HuH-7 (cell line): ENCODE measurements at regions not wholly inside any gene's neighbourhood (a gene's known extent, or its start where the extent isn't known, plus 50 kb on each side); places are given as distances from the start of the nearest gene placed in this dataset.

ENCODE experiments used
- DNase-seq: peaks from one replicate; pipeline ENCODE4 v3.0.0; 2011; ENCODE audit warnings: low spot score

DNA sequence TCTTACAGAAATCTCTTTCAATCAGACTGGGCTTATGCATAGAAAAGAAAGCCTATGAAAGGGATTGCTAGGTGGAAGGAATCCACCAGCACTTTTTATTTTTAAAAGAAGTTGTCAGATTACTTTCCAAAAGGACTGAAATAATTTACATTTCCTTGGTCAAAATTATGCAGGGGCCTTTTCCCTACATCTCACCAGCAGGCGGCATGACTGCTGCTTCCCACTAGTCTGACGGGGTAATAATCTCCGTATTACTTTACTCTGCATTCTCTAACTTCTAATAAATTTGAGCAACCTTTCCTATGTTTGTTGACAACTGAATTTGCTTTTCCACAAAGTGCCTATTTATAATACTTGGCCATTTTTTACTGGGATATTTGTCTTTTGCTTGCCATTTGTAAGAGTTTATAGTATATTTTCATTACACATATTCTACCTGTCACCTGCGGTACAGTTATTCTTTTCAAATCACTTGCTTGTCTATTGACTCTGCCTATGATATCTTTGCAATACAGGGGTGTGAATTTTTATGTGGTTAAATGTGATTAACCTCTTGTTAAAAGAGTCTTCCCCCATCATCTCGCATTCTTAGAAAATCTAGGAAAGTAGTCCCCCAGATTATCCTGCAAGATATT, 51.9 kb upstream of the USP47 start:
- peak; percentile 29 for DNase-seq

DNA sequence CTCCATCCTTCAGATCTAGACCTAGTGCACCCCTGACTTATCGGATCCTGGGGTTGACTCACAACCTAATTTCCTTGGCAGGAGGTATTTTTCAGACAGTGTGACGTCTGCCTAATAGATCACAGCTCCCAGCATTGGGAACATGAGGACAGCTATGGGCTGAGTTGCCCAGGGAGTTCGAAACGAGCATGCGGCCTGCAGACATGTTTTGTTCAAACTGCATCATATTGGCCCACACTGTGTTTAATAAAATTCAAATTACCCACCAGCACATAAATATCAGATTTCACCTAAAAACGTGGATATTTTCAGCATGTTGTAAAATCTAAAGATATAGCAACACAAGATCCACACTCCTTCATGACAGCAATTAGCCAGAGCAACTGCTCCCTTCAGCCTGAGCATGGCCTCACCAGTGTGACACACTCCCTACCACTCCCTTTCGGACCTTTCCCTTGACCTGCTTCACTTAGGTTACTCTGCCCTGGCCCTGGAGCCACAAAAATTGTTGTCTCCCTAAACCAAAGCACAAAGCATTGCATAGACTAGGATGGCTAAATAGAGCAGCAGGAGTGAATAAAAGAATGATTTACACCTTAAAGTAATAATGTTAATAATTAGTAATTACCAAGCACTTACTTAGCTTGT, 53.6 kb upstream of the USP47 start:
- no peak for DNase-seq

DNA sequence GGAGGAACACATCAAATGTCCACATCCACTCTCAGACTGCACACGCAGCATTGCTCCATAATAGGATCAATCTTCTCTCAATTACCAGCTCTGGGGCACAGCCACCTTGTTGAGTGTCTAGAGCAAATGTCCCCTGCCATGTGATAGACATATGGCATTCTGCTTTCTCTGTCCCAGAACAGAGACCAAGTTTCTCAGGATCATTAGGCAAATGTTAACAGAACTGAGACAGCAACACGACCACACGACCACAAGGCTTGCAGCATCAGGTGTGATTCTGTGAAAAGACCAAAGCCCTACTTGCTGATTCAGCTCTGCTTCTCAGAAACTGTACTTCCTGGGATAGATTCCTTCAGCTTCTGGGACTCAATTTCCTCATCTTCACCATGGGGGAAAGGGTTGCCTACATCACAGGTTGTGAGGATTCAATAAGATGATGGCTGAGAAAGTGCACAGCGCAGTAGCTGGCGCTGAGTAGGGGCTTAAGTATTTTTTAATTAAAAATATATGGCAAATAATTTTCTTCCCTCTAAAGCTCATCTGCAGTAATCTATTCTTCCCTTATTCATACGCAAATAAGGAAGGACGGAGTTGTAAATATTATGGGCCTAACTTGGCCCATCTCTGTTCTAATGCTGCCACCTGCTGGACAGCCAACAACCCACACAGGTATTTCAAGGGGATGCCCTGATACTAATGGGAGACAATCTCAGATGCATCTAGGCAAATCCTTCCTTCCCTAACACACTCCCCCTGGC, 54.3 kb upstream of the USP47 start:
- DNase-seq, result peak; percentile 49

DNA sequence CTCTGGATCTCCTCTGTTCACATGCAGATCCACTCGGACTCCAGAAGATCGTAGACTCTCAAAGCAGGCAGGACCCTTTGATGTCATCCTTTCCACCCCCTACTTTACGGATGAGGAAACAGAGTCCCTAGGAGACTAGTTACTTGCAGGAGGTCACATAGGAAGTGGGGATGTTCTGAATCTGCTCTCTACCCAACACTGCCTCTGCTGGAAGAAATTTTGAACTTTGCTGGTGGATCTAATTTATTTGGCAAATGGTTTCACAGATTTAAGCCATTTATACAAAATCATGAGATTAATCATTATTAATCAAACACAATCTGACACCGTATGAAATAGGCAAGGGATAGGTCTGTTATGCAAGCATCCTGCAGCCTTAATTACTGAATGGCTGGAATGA, 55.0 kb upstream of the USP47 start:
- no peak for DNase-seq

DNA sequence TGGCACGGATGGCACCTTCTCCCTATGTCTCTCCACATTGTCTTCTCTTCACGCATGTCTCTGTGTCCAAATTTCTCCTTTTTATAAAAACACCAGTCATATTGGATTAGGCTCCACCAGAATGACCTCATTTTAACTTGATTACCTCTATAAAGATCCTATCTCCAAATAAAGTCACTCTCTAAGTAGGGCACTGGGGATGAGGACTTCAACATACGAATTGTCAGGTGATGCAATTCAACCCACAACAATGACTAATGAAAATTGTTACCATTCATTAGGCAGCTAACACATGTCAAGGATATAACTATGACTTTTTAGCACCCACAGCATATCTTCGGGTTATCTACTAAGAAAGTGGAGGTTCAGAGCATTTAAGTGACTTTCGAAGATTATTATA, 55.5 kb upstream of the USP47 start:
- DNase-seq, result no peak

DNA sequence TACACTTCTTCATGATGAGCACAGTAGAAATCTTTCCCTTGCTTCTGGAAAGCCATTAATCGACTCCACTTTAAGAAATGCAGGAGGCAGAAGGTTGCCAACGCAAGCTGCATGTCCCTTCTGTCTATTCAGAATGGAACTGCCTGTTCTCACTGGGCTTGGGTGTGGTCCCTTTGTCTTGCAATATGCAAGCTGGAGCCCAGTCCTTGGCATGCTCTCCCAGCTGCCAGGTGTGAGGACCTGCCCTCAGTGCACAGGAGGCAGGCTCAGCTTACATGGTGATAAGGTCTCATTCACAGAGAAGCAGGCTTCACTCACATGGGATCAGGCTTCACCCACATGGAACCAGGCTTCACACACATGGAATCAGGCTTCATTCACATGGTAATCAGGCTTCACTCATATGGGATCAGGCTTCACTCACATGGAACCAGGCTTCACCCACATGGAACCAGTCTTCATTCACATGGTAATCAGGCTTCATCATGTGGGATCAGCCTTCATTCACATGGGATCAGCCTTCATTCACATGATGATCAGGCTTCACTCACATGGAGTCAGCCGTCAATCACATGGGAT, 59.2 kb upstream of the USP47 start:
- DNase-seq, result no peak

DNA sequence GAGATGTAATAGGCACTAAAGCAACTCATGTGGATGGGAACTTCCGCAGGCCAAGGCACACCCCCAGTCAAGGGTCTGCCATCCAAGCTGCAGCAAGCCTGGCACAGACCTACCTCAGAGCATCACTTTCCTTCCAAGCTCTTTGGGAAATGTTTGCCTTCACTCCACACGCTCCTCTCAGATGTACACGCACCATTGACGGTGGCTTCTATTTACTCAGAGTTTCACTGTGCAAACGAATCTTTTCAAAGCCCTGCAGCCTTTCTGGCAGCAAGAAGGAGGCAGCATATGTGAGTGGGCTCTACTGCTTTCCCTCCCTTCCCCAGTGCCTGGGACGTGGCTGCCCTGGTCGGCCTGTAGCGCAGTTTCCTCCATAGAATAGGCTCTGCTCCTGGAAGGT, 60.9 kb upstream of the USP47 start:
- no peak for DNase-seq

DNA sequence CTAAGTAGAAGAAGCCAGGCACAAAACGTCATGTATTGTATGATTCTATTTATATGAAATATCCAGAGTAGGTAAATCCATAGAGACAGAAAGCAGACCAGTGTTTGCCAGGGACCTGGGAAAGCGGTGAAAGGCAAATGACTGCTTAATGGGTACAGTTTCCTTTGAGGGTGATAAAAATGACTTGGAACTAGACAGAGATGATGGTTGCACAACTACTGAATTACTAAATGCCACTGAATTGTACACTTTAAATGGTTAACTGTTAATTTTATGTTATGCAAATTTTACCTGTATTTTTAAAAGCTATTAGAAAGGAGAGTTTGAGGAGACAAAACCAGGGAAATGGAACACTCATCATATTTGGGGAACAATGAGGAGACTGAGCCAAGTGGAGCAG, 61.8 kb upstream of the USP47 start:
- no peak for DNase-seq

DNA sequence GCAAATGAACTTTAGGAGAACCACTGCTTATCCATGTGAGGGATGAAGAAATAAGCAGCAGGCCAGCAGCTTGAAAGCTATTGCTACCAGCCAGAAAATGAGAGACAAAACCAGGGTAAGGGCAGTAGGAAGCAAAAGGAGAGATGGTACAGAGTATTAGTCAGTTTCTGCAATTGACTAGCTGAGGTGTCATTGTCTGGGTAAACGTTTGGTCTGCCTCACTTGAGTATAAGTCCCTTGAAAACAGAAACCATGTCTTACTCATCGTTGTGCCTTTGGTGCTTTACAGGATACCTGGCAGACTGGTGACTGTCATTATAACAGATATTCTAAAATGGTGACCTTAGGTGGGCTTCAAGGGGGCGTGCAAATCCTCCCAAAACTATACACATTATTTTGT, 63.9 kb upstream of the USP47 start:
- DNase-seq, result no peak

DNA sequence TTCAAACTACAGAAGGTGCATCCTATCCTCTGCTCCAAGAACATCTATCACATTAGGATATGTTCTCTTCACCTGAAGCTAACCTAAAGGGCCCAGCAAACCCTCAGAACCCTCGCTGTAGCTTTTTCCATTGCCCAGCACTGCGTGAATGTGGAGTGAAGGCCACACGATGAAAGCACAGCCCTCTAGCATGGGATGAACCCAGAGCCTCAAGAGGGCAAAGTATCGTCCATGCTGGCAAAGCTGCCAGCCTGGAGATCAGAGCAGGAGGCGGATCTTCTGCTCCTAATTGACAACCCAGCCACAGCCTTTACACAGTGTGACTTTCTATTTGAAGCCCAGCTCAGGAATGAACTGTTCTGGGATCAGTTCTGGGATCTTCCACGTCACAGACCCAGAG, 65.1 kb upstream of the USP47 start:
- DNase-seq, result no peak

DNA sequence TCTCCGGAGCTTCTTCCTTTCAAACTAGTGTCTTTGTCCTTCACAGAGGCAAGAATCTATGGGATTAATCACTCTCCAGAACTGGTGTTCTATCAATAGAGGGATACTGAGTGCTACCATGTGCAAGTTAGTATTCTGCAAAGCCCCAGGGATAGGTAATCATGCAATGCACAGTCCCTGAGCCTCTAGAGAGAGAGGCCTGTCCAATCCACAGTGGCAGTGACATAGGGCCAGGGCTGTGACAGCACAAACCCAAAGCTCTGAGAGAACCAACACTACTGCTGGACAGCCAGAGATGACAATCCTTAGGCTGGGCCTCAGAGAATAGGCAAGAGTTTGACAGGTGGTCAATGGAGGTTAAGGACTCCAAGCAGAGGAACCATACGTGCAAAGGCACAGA, 66.8 kb upstream of the USP47 start:
- no peak for DNase-seq

DNA sequence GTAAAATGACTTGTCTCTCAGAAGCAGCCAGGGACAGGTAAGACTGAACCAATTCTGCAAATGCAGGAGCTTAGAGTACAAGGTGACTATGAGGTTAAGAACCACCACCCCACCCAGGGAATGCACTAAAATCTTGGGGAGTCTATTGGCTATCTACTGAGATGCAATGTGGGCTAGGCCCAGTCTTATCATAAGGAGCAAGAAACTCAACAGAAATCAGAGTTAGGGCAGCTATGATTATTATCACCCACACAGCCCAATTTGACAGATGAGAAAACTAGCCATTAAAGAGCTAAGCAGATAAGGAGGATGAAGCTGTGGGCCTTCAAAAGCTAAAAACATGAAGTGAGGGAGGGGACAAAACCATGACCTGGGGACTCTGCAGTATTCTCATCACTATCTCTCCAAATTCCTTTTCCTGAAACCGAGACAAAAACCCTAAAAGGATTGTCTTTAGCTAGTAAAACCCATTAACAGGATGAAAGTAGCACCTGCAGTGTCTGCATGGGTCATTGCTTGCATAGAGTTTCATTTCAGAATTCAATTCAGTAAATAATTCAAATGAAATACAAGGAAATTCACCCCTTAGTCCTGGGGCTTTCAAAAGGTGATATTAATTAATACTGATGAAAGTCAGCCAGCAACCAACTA, 68.8 kb upstream of the USP47 start:
- no peak for DNase-seq

DNA sequence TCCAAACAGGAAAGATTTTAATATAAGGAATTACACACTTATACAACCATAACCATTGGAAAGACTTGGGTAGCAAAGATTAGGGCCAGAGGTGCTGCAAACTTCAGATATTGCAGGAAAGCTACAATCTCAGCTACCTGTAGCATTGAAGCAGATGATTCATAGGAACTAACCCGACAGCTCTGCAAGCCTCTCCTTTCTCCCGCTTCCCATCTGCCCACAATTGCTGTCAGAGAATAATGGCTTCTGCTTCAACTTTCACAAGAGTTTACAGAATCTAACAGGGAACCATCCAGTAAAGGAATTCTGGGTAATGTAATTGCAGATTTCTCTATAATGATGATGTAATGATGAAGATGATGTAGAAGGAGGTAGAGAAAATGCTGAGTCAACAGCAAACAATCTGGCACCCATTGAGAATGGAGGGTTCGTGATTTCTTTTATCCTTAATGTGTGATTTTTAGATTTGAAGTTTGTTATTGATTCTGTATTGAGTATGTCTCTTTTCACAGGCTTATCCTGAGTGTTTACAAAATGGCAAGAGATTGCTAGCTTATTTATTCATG, 70.8 kb upstream of the USP47 start:
- DNase-seq, result no peak

DNA sequence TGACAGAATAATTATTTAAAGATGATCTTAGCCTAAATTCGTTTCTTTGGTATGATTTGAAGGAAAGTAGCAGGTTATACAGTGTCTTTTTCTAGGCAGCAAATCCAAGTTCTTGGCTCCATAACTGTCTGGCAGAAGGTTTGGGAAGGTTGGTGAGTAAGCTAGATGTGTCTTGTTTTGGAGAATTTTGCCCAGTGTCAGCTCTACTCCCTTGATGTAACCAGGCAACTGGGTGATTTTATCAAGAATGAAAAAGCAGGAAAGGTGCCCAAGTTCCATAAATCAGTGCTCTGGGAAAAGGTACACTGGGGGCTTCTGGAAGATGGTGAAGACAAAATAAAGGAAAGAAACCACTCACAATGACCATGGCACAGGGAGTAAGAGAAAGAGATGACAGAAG, 71.5 kb upstream of the USP47 start:
- DNase-seq, result no peak

DNA sequence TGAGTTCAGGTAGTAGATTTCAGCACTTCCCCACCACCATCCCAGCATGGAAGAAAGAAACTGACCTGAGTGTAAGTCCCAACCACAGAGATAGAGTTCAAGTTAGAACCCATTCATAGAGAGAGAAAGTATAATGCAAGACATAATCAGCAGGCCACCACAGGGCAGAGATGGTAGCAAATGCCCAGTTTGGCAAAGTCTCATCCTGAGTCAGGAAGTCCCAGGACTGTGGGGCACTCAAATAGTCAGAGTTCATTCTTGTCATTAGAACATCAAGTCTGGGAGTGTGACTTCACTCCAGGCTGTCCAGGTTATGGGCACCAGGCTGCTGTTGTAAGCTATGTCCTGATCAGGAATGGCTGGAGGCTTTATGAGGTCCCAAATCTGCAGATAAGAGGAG, 72.0 kb upstream of the USP47 start:
- DNase-seq, result no peak

DNA sequence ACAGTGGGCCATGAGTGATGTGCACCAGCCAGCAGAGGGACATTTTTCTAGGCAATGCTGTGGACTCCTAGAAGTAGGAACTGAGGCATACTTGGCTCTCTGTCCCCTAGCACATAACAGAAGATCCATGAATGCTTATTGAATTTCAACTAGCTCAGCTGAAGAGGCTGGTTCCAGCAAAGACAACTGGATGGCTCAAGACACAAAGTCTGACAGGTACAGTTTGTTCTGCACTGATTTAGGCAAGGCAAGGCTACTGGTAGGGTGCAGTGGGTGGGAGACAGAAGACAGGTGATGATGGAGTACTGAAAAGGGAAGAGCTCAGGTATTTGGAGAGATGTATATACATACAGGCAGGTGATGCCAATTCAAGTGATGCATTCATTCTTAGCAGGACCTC, 72.4 kb upstream of the USP47 start:
- no peak for DNase-seq

DNA sequence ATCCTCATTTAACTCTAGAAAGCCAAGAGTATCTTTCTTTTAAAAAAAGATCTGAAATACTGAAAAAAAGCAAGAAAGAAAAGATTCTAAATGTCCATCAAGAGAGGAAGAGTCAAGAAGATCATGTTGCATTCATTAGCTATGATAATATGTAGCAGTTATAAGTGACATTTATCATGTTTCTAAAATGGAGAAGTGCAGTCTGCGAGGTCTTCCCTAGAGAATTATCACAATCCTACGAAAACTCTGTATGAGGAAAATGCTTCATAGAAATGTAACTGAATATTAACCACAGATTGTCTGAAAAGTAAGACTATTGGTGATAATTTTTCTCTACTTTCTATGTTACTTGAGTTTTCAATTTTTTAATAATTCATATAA, 77.4 kb upstream of the USP47 start:
- DNase-seq, result no peak

DNA sequence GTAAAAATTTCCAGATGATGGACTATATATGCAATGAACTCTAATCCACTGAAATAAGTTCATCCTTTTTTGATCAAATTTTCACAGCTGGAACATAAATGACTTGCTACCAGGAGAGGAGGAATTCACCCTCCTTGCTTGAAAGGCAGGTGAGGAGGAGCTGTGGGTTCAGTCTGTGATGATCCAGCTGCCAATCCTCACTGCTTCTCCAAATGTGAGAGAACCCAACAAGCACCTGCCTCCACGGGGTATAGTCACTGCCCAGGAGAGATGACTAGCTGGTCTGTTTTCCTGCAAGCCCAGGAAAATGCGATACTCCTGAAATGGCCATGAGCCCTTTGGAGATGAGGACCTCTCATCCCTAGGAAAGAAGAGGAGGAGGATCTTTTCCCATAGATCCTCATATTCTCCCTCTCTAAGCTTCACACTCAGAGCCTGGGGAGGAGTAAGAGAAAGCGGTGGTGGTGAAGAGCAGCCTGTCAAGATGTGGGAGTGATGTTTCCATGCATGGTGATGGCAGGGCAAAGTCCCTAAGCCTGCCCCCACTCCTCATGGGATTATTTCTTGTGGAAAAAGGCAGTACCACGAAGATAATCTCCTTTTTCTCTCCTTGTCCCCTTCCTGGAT, 77.9 kb upstream of the USP47 start:
- no peak for DNase-seq

DNA sequence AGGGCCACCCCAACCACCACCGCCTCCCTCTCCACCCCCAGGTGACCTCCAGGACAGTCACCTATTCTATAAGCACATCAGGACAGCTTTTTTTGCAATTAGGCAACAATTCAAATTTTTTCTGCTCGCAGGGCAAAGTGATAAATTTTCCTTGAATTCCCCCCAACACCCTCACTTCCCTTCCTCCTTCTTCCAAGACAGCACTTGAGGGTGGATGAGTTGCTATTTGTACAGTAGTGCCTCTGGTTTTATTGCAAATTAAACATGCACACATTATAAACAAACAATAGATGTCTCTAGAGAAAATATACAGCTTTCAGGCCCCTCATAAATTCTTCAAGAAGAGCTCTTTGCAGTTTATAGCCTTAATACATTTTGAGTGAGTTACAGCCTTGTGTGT, 80.9 kb upstream of the USP47 start:
- no peak for DNase-seq

DNA sequence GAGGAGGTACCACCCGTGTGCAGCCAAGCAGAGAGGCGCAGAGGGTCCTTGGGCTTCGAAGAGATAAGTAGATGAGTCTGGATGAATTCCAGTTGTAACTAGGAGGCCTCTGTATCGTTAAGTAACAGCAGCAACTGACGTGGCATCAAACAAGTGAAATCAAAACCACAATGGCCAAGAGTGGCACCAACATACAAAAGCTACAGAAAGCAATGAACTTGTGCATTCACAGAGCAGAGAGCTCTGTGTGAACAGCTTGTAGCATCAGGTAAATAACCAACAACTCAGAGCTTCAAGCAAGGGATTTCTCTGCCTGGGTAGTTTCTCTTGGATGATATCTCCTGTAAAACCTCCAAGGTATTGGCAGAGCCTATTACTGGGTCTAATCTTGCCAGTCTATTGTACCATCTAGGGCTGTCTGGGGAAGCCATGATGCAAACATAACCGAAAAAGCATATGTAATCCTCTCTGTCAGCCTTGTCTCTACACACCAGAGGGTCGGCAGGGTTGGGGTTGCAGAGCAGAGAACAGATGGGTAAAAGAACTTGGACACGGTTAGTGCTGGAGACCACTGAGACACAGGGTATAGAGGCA, 83.1 kb upstream of the USP47 start:
- DNase-seq, result no peak

DNA sequence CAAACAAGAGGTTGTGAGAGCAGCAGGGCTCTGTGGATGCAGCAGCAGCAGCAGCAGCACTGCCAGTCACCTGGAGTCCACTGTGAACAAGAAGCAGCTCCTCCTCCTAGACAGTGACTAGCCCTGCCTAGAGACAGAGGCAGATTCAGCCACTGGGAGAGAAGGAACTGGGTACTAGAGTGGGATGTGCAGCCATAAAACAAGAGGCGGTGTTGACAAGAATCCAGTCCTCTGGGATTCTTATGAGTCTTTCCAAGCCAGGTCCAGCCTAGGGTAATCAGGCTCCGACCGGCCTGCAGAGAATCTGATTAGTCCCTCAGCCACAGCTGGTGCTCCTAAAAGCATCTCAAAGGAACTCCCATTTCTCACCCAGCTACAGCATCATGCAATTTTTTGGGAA, 83.9 kb upstream of the USP47 start:
- no peak for DNase-seq

DNA sequence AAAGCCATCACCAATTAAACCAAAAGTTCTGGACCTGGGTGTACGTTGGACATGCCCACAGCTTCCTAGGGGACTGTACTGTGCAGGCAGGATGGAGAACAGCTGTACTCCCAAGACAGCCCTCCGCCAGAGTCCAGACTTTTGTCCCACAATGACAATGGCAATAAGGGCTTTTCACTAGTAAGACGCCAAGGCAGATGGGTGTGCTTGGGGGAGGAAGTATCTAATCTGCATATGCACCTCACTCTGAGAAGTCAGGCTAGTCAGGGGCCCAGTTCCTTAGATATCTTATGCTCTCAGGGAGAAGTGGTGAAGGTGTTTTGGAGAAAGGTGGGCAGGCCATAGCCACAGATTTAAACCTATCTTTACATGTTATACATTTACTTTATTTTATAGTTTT, 85.1 kb upstream of the USP47 start:
- no peak for DNase-seq
